Gastrocnemius medialis (tissue), 4 donors: ENCODE measurements at regions not wholly inside any gene's neighbourhood (a gene's known extent, or its start where the extent isn't known, plus 50 kb on each side); places are given as distances from the start of the nearest gene placed in this dataset.

Source experiments
- POLR2A ChIP-seq, 2 donors: fragments of 450-650 bp; IDR thresholded peaks; one replicate each; pipeline ENCODE4 v1.6.1; 2017; ENCODE audit warnings: antibody characterized with exemption in 2 of 2, mild to moderate bottlenecking in 2 of 2, moderate library complexity in 2 of 2
- TF ChIP-seq, protein P1 (sequence below), 5 experiments: fragments of 450-650 bp in 3 of 5; fragments of 200-600 bp in 2 of 5; sonication (generic) in 2 of 5; IDR thresholded peaks in 4 of 5; conservative IDR thresholded peaks in 1 of 5; 1 replicate in 4 of 5; 2 replicates in 1 of 5; pipeline ENCODE4 v1.5.1; 2016 to 2019; ENCODE audit warnings: antibody characterized with exemption in 5 of 5, mild to moderate bottlenecking in 3 of 5, moderate library complexity in 3 of 5

- TF ChIP-seq, protein P1, sequence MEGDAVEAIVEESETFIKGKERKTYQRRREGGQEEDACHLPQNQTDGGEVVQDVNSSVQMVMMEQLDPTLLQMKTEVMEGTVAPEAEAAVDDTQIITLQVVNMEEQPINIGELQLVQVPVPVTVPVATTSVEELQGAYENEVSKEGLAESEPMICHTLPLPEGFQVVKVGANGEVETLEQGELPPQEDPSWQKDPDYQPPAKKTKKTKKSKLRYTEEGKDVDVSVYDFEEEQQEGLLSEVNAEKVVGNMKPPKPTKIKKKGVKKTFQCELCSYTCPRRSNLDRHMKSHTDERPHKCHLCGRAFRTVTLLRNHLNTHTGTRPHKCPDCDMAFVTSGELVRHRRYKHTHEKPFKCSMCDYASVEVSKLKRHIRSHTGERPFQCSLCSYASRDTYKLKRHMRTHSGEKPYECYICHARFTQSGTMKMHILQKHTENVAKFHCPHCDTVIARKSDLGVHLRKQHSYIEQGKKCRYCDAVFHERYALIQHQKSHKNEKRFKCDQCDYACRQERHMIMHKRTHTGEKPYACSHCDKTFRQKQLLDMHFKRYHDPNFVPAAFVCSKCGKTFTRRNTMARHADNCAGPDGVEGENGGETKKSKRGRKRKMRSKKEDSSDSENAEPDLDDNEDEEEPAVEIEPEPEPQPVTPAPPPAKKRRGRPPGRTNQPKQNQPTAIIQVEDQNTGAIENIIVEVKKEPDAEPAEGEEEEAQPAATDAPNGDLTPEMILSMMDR (IDR thresholded peaks at IDR 0.05 in 4 of 5, conservative IDR thresholded peaks at IDR 0.05 in 1 of 5): no peak
- TF ChIP-seq POLR2A (IDR thresholded peaks at IDR 0.05): no peak
These were observed 337.0 kb downstream of the SHANK2 start for GRCh38 chr11:70915158-70915985.
